Omental fat pad (tissue), 3 donors: ENCODE measurements at regions not wholly inside any gene's neighbourhood (a gene's known extent, or its start where the extent isn't known, plus 50 kb on each side); places are given as distances from the start of the nearest gene placed in this dataset.

Experiments
- ATAC-seq: fragments of 150-250 bp; one replicate; pipeline ENCODE4 v1.9.1; 2016; ENCODE audit warnings: mild to moderate bottlenecking, moderate library complexity; ENCODE audit not compliant: low FRiP score
- DNase-seq: peaks from one replicate; pipeline ENCODE4 v3.0.0-alpha.2; 2019; ENCODE audit warnings: low spot score
- TF ChIP-seq, protein P1 (sequence below), 3 donors: fragments of 450-650 bp; IDR thresholded peaks; one replicate each; pipeline ENCODE4 v1.5.1; 2016 to 2017; ENCODE audit warnings: antibody characterized with exemption in 3 of 3, mild to moderate bottlenecking in 3 of 3, moderate library complexity in 2 of 3

DNA sequence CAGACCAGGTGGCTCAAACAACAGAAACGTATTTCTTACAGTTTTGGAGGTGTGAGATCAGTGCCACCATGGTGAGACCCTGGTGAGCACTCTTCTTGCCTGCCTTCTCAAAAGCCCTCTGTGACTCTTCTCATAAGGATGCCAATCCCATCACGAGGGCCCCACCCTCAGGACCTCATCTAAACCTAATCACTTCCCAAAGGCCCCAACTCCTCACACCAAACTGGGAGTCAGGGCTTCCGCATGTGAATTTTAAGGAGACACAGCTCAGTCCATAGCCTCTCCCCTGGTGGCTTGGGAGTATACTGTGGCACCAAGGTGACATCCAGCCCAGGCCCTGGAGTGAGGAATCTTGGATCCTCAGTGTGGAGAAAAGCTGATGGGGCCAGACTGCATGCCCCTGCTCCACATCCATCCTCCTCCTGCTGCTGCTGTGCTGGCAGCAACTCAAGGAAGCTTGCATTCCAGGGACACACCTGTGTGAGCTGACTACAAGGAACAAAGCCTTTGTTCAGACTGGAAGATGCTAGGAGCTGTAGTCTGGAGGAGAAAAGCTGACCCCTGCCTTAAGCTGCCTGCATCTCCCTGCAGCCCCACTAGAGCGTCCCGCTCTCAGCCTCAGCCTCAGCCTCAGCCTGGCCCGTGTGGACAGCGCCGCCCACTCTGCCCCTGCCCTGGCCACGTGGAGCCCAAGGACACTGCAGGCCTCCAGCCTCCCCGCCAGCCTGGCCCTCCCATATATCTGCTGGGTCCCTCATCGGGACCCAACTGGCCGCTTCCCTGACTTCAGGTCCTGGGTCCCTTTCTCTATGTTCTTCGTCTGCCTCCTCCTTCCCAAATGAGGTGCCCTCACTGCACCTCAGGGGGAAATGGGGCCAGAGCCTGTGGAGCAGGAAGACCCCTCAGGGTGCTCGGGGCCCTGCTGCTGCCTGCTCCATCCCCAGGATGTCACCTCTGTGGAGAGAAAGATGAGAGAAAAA is 87.8 kb upstream of the RAB6C start:
- TF ChIP-seq, protein P1, sequence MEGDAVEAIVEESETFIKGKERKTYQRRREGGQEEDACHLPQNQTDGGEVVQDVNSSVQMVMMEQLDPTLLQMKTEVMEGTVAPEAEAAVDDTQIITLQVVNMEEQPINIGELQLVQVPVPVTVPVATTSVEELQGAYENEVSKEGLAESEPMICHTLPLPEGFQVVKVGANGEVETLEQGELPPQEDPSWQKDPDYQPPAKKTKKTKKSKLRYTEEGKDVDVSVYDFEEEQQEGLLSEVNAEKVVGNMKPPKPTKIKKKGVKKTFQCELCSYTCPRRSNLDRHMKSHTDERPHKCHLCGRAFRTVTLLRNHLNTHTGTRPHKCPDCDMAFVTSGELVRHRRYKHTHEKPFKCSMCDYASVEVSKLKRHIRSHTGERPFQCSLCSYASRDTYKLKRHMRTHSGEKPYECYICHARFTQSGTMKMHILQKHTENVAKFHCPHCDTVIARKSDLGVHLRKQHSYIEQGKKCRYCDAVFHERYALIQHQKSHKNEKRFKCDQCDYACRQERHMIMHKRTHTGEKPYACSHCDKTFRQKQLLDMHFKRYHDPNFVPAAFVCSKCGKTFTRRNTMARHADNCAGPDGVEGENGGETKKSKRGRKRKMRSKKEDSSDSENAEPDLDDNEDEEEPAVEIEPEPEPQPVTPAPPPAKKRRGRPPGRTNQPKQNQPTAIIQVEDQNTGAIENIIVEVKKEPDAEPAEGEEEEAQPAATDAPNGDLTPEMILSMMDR (IDR thresholded peaks at IDR 0.05) = no peak
- DNase-seq (no peak), ATAC-seq (peak; percentile 47)

DNA sequence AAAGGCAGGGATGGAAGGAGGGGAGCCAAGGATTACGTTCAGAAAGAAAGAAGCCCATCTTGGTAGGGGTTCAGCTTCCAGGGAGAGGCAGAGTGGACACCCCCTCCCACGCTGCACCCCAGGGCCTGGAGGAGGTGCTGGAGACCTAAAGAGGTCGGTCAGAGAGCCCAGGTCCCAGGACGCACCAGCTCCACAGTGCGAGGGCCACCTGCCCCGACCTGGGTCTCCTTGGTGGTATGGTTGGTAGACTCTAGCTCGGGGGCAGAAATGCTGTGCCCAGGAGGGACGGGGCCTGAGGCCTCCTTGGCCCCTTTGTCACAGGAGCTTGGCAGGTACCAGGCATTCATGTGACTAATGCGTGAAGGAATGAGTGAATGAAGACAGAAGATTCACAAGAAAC is 87.1 kb upstream of the RAB6C start:
- DNase-seq = no peak
- ATAC-seq = no peak
- TF ChIP-seq, protein P1 (IDR thresholded peaks at IDR 0.05) = no peak

DNA sequence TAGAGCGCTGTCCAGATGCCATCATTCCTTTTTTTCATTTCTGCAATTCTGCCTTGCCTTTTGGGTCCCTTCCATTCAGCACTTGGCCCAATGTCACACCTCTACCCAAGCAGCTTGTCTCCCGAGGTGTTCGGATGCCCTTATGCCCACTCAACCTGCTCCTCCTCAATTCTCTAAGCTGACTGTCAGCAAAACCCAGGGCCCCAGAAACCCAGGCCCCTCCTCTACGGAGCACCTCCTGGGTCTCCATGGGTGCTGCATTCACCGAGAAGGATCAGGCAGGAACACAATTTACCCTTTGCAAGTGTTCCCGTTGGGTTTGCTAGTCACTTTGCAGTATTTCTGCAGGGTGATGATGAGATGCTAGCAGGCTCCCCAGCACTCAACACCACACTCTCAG is 86.7 kb upstream of the RAB6C start:
- no peak for DNase-seq
- ATAC-seq = no peak
- TF ChIP-seq, protein P1 (IDR thresholded peaks at IDR 0.05) = no peak

DNA sequence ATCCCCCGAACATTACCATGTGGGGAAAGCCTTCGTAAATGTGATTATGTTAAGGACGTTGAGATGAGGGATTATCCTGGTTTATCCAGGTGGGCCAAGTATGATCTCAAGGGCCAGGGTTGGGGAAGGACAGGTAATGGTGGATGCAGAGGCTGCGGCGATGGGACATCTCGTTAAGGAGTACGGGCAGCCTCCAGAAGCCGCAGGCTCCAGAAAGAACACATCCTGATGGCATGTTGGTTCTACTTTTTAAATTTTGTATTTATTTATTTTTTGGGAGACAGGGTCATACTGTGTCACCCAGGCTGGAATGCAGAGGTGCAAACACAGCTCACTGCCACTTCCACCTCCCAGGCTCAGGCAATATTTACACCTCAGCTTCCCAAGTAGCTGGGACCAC is 86.2 kb upstream of the RAB6C start:
- ATAC-seq = no peak

DNA sequence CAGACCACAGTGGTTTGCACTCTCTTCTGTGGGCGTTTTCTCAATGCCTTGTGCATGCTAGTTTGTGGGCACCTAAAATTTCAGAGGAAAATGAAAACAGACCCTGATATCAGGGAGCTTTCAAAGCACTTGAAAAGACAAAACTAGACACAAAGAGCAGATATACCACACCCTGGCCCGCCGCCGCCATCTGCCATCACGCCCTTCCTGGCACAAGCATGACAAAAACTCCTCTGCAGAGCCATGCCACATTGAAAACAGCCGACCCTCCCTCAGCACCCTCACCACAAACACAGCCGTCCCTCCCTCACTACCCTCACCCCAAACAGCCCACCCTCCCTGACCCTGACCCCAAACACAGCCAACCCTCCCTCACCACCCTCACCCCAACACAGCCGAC is 84.8 kb upstream of the RAB6C start:
- TF ChIP-seq, protein P1 (IDR thresholded peaks at IDR 0.05) = no peak
- no peak for ATAC-seq
- no peak for DNase-seq

More for the DNA sequence above, 86.2 kb upstream of the RAB6C start:
- DNase-seq = no peak
- TF ChIP-seq, protein P1 (IDR thresholded peaks at IDR 0.05) = no peak

DNA sequence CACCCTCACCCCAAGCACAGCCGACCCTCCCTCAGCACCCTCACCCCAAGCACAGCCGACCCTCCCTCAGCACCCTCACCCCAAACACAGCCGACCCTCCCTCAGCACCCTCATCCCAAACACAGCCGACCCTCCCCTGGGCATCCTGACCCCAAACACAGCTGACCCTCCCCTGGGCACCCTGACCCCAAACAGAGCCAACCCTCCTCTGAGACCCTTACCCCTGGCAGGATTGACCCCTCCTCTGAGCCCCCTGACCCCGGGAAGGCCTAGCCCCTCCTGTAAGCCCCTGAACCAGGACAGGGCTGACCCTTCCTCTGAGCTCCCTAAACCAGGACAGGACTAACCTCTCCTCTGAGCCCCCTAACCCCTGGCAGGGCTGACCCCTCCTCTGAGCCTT is 84.4 kb upstream of the RAB6C start:
- no peak for DNase-seq
- TF ChIP-seq, protein P1 (IDR thresholded peaks at IDR 0.05) = no peak
- no peak for ATAC-seq
